ENCODE measurements at regions not wholly inside any gene's neighbourhood (a gene's known extent, or its start where the extent isn't known, plus 50 kb on each side); places are given as distances from the start of the nearest gene placed in this dataset.

DNA sequence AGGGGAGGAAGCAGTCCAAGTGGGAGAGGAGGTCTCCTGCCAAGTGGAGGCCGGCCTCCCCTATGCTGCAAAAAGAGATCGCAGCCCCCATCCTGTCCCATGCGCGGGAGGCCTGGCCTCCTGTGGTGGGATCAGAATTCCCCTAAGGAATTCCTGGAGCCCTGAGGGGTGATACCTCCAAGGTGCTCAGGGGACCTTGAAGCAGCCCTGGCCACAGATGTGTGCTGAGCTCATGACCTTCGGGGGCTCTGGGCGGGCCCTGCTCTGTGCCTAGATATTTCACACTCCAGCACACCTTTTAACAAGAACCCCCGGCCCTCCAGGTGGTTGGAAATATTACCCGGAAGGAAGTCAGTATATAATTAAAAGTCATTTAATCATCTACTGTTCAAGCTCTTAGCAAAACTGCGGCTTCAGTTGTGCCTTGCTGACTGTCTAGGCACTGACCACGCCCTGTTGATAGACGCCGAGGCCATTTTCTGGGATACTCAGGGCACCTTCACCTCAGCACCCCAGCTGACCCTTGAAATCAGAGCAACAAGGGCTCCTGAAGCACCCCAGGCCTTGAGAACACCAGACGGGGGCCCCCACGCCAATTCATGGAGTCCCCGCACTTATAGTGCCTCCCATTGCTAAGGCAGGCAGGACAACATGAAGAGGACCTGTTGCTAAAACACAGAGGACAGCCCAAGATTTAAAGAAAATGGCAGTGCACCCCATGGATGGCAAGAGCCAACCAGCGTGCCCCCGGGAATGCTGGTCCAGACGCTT, 119.1 kb downstream of the NDUFA10 start:
- no peak for DNase-seq

DNA sequence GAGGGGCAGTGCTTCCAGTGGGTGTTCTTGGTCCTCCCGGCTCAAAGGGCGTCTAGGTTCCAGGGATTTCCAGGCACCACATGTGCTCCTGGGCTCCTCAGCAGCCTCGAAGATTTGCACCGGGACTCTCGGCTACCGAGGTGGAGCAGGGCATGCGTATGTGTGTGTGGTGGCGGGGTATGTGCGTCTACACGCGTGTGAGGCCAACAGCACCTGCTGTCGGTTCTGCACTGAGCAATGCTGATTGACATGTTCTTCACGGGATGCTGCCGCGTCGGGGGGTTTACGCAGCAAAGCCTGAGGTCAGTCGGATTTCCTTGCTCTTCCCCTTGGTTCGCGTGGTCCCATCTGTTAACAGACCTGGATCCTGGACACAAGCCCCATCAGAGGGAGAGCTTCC, 119.8 kb downstream of the NDUFA10 start:
- no peak for DNase-seq

DNA sequence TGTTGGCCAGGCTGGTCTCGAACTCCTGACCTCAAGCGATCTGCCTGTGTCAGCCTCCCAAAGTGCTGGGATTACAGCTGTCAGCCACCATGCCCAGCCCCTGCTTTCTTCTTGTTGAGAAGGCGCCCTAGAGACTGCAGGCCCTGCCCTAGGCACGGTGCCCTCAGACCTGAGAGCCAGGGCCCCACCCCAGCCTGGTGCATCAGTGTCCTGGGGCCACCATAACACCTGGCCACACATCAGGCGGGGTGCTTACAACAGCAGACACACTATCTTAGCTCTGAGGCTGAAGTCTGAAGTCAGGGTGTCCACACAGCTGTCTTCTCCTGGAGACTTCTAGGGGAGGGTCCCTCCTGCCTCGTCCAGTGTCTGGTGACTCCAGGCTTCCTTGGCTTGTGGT, 120.6 kb downstream of the NDUFA10 start:
- DNase-seq: no peak

DNA sequence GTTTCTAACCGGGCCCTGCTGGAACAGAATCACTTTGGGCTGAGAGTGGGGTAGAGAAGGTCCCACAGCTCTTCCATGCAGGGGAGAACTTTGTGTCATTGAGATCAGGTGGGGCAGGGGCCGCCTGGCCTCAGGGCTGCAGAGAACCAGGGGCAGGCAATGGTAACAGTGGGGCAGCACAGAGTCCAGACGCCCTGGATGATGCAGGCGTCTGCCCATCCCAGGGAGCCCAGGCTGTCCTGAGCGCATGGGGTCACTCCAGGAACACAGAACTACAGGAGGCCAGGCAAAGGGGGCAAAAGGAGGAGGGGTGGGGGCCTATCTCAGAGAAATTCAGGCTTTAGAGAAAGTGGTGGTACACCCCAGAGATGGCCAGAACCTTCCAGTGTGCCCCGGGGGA, 121.3 kb downstream of the NDUFA10 start:
- no peak for DNase-seq

DNA sequence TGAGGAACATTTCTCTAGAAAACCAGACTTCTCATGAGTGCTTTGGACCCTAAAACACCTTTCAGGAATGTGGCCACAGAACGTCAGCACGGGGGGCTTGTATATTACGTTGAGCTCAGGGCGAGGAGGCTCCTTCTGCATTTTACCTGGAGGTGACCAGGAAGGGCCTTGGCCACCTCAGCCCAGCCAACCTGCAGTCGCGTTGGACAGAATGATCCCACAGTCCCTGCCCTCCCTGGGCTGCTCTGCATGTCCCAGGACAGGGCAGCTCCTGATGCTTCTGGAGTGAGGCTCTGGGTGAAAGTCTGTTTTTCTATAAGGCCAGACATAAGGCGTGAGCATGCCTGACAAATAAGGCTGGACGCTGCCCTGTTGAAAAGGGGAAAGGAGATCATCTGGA, 121.9 kb downstream of the NDUFA10 start:
- no peak for DNase-seq

DNA sequence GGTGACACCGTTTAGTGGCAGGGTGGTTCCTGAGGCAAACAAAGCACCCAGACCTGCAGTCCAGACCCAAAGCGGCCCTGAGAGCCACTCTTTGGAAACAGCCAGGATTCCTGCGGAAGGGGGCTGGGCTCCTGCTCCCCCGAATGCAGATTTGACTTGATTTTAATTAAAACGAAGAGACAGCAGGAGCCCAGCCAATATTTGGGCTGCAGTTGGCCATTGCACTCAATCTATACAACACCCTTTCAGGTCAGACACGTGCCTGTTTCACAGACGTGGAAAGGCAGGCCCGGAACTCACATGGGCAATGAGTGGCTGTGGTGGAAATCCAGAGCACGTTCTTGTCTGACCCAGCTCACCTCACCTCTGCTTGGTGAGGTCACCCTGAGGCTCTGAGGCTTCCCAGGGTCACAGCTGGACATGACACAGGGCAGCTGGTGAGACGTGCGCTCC, 122.4 kb downstream of the NDUFA10 start:
- no peak for DNase-seq

DNA sequence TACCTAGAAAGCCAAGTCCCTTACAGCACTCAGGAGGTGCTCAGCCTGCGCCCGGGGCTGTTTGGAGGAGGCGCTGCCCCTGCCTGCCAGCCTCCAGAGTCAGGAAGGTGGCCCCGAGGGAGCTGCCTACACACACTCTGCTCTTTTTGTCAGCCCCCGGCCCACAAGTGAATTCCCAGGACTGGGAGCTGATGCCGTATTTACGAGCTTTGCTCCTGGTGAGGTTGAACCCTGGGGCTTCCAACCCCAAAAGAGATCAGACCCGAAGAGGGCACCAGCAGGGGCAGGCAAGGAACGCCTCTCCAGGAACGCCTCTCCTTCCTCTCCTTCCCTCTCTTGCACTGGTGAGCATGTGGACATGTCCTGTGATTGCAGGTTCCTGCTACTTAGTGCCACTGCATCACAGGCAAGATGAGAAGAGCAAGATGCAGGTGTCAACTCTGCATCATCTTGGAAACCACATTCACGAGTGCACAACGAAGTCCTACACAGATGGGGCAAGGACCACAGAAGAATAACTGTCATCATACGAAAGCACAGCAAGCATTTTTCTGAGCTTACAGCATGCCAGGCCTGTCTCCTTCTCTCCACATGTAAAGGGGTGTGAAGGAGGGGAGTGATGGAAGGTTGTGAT, 126.7 kb downstream of the NDUFA10 start:
- no peak for DNase-seq

DNA sequence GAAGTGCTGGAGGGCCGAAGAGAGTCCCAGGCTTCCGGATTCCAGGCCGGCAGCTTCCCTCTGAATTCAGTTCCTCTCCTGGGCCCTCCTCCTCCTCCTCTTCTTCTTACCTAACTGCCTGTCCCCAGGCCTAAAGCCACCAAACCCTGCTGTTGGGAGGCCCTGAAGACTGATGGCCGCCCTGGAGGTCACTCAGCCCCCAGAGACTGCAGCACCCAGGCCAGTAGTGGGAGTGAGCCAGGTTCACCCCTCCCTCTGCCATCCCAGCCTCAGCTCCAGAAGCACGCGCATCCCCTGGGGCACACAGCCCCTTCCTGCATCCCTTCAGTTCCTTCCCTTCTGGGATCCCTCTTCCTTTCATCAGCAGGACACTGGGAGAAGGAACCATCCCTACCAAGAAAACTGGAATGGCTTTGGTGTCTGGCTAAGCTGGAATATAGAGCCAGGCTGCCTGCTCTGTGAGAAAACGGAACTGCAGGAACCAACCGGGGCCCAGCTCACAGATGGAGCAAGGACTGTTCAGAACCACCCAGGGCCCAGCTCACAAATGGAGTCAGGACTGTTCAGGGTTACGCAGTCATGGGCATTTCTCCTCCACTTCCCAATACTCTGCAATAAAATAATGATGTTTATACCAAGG, 127.4 kb downstream of the NDUFA10 start:
- DNase-seq: no peak

DNA sequence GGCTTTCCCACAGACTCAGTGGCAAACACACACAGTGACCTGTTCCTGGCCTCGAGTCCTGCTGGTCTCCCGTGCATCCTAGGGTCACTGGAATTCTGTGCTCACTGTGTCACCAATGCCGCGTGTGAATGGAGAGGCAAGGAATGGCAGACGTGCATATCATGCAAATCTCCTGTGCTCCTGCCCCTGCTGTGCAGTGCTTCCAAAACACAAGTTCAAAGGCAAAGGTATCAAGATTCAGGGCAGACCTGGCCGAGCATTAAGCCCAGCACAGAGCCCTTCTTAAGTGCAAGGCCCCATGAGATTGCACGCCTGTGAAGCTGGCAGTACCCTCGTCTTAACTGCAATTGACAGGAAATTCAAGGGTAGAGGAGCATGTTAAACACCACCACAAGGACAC, 129.1 kb downstream of the NDUFA10 start:
- no peak for DNase-seq

DNA sequence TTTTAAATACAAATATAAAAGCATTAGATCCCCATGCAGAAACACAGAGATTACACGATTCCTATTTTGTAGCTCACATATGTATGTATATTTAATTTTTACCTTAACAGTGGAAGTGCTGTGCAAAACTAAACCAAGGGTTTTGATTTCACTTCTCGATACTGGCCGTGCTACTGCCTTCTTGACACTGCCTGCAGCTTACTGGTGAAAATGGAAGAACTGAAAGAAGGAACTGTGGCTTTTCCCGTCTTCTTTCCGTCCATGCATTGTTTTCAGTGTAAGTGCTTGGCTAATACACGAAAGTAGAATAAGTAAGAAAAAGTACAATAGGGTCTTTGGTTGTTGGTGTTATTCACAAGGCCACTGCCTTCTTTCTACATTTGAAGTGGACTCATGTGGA, 129.5 kb downstream of the NDUFA10 start:
- no peak for DNase-seq

DNA sequence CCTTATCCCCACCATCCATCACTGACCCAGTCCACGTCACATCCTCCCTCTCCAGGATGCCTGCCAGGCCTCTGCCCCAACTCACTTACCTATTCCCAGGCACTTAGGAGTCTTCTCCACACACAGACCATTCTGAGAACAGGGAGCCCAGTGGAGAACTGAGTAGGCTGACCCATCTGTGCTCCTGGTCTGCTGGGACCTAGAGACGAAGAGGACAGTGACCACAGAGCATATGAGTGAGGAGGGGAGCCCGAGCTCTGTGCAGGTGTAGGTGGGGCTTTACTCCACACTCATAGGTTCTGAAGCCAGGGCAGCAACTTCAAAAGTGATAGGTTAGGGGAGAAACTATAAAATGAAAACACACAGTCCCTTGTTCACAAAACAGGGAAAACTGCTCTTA, 130.0 kb downstream of the NDUFA10 start:
- DNase-seq: no peak

DNA sequence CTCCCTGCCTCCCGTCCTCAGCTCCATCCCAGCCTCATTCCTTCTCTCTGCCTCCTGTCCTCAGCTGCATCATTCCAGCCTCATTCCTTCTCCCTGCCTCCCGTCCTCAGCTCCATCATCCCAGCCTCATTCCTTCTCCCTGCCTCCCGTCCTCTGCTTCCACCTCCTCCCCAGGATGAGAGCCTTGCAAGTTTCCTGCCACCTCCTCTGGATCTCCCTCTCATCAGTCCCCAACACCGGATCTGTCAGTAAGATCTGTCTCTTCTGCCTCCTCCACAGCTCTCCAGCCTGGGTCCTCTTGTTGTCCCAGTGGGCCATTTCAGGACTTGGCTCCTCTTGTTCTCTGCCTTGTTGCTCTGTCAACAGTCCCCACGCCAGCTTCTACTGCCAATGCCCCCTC, 130.9 kb downstream of the NDUFA10 start:
- DNase-seq: no peak

DNA sequence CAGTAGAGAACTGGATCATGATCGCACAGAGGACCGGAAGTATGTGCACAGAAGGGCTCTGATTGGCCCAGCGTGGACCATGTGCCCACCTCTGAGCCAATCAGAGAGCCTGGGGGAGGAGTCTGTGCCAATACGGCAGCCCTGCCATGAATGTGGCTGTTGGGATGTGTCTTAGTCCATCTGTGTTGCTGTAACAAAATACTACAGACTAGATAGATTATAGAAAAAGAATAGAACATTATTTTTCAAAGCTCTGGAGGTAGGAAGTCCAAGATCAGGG, 132.0 kb downstream of the NDUFA10 start:
- DNase-seq: no peak

DNA sequence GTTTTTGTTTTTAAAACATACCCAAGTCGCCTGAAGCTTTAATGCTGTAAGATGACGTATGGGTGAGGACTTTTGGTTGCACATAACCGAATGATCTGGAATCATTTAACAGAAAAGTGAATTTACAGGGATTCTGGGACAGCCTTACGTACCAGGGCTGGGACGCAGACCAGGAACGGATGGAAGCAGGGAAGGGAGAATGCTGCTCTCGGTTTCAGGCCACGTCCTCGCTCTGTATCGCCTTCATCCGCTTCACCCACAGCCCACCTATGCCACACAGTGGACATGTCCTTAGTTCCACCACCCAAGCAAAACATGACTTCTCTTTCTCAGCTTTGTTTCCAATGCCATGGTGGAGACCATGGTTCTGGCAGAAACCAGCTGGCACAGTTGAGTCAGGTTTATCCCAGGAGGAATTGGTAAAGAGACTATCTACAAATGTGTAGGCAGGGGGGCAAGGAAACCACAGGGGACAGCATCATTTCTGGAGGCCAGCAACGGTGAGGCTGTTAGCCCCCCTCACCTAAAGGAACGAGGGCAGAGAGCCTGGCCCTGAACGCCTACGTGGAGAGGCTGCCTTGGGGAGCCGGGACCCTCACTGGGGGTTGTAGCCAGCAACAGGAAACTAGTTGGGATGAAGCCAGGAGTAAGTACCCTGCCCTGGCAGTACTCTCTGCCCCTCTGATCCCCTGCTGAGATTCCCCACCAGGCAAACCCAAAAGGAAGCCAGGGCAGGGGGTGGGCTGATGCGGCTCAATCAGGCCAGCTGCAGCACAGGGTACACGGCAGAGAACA, 132.5 kb downstream of the NDUFA10 start:
- no peak for DNase-seq

DNA sequence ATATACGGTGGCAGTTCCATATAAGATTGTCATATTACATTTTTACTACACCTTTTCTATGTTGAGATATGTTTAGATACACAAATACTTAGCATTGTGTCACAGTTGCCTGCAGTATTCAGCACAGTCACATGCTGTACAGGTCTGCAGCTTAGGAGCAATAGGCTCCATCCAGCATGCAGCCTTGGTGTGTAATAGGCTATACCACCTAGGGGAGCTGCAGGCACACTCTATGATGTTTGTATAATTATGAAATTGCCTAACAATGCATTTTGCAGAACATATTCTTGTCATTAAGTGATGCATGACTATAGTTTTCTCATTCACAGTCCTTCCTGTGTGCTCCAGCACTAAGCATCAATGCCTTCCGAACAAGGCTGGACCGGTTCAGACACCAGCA, 133.4 kb downstream of the NDUFA10 start:
- DNase-seq: no peak

DNA sequence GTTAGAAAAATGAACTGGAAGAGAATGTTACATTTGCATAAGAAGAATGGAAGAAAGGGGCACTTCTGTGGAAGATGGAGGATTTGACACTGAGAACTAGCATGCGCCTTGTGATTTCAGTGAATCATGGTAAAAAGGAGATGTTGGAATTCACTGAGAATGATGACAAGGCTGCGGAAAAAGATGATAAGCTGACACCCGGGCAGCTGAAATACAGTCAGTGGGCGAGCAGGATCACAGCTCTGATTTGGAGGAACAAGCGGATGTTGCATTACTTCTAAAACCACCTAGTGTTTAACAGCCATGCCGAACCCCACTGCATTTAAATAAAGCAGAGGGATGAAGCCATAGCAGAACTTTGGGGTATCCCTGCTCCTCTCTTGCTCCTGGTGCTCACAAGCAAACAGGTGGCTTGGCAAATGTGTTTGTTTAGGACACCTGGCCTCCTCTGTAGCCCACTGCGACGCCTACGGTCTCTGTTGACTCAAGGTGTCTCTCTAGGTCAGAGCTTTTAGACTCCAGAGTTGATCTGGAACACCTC, 134.9 kb downstream of the NDUFA10 start:
- DNase-seq: no peak

DNA sequence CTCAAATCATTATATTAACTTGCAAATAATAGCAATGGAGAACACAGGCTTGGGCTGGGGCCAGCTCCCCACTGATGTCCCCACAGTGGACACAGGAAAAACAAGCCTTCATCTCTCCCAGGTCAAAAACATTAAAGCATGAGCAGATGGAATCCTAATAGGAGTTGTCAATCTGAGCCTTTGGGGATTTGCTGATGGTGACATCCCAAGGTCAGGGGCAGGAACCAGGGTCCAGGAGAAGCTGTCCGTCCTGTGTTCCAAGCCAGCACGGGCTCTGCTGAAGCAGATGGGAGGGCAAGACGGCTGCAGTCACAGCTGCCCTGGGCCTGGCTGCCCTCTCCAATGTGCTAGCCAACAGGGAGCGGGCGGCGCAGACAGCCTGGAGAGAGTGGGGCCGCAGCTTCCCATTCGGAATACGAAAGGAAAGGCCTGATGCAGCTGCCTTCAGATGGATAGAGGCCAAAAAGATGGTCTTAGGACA, 135.5 kb downstream of the NDUFA10 start:
- no peak for DNase-seq

DNA sequence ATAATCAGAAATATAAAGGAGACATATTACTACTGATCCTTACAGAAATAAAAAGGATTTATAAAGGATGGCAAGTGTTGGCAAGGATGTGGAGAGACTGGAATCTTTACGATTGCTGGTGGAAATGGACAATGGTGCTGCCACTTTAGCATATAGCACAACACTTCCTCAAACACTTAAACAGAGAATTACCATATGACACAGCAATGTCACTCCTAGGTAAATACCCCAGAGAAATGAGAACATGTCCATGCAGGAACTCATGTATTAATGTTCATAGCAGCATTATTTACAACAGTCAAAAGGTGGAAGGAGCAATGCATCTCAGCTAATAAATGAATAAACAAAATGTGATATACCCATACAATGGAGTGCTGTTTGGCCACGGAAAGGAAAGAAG, 137.5 kb downstream of the NDUFA10 start:
- DNase-seq: no peak

DNA sequence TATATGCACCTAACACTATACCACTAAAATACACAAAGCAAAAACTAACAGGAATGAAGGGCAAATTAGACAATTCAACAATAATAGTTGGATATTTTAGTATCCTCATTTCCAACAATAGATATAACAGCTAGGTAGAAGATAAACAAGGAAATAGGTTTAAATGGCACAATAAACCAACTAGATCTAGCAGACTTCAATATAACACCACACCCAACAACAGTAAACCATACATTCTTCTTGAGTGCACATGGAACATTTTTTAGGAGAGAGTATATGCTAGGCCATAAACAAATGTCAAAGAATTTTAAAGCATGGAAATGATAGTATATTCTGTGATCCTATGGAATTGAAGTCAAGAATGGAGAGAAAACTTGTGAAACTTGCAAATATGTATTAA, 138.4 kb downstream of the NDUFA10 start:
- no peak for DNase-seq

DNA sequence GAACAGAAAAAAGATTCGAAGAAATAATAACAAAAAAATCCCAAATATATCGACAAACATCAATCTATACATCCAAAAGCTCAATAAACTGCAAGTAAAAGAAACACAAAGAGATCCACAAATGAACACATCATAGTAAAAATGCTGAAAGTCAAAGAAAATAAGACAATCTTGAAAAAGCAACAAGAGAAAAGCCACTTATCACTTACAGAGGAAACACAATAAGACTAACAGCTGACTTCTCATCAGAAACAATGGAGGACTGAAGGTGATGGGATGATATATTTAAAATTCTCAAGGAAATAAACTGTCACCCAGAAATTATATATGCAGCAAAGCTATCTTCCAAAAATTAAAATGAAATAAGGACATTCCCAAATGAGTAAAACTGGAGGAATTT, 140.3 kb downstream of the NDUFA10 start:
- DNase-seq: no peak

DNA sequence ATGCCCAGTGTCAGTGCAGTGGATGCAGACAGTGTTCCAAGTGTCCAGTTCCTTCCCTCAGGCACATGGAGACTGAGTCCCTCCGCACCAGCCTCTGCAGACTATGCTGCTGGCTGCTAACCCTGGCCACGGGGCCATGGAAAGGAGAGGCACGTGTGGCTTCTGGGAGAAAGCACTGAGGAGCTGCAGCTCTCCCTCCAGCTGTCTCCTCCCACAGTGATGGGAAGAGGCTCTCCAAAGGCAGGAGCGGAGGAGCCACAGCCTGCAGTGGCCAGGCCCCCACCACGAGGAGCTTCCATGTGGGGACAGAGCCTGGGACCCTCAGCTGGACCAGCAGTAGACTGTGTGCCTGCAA, 141.1 kb downstream of the NDUFA10 start:
- no peak for DNase-seq

DNA sequence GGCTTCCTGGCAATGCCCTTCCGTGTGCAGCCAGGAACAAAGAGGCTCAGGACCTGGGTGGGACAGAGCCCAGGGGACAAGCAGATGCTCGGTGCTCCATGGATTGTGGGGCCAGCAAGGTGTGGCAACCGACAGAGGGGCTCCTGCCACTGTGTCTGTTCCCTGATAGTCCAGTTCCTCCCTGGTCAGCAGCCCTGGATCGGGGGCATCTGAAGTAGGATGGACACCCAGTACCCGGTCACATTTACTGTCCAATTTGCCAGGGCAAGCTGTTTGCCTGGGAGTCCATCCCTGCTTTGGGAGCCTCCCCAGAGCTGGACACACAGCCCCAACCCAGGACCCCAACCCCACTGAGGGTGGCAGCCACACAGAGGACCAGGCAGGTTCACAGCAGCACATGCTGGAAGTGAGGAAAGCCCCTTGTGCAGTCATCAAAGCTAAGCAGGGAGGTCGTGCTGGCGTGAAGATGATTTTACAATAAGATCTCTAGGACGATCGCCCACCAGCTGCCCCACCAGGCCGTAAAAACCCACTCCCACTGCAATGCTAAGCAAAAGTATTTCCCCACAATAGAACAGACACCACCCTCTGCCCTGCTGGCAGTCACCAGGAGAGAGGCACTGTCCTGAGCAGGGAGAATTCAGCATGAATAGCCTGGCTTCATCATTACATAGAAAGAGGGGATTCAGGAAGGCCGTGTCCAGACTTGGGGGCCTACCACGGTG, 141.7 kb downstream of the NDUFA10 start:
- DNase-seq: no peak

DNA sequence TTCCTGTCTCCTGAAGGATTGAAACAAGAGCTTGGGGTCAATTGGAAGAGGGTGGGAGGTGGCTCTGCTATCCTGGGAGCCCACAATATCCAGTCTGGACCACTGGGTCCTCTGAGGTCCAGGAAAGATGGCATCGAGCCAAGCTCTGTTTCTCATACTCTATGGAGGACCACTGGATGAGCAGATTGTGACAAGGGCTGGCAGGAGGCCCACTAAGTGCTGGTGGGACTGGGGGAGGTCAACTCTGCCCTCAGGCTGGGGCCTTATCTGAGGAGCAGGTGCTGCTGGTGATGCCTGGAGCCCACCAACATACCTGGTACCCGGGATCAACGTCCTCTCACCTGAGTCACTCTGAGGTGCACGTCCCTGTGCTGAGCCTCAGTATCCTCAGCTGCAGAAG, 142.4 kb downstream of the NDUFA10 start:
- no peak for DNase-seq

Data from fibroblast of upper back skin (primary cell).